Keratinocyte (primary cell): ENCODE measurements at regions not wholly inside any gene's neighbourhood (a gene's known extent, or its start where the extent isn't known, plus 50 kb on each side); places are given as distances from the start of the nearest gene placed in this dataset.
A peak's percentile ranks its signal among the peaks of the same experiment; 100 is the strongest.

Source experiments
- DNase-seq: peaks from one replicate; pipeline ENCODE4 v3.0.0-alpha.2; 2011; ENCODE audit warnings: low read depth, missing footprints, low spot score
- FAIRE-seq: peaks from 2 replicates; lab custom pipeline; 2011; peaks lifted over from hg19 to GRCh38; lab: Jason Lieb, UNC
- H2AFZ ChIP-seq: 2 replicates; pipeline ENCODE4 v1.6.0; 2012; ENCODE audit warnings: low read length, control low read depth, inconsistent platforms; ENCODE audit not compliant: control insufficient read depth
- H3K27ac ChIP-seq: 2 replicates; pipeline ENCODE4 v1.5.1; 2011; ENCODE audit warnings: low read length; ENCODE audit not compliant: control insufficient read depth, insufficient read depth
- H3K27me3 ChIP-seq: 3 replicates; pipeline ENCODE4 v1.6.0; 2011; ENCODE audit warnings: low read length; ENCODE audit not compliant: control insufficient read depth, insufficient read depth; ENCODE audit errors: extremely low read depth
- H3K36me3 ChIP-seq, 2 experiments: 2 replicates in 1 of 2; 3 replicates in 1 of 2; pipeline ENCODE4 v1.5.1; 2011; ENCODE audit warnings: low read length in 2 of 2, mild to moderate bottlenecking in 1 of 2; ENCODE audit not compliant: control insufficient read depth in 2 of 2, insufficient read depth in 2 of 2; ENCODE audit errors: extremely low read depth in 1 of 2
- H3K4me1 ChIP-seq: 3 replicates; pipeline ENCODE4 v1.5.1; 2011; ENCODE audit warnings: low read length; ENCODE audit not compliant: control insufficient read depth, insufficient read depth; ENCODE audit errors: extremely low read depth
- H3K4me2 ChIP-seq: 3 replicates; pipeline ENCODE4 v1.6.0; 2011; ENCODE audit warnings: low read depth, low read length; ENCODE audit not compliant: control insufficient read depth, insufficient read depth; ENCODE audit errors: extremely low read depth
- H3K4me3 ChIP-seq, 3 experiments: fragments of 200-600 bp in 1 of 3; sonication (generic) in 1 of 3; 2 replicates in 2 of 3; 3 replicates in 1 of 3; pipeline ENCODE4 v1.5.1; 2011 to 2016; ENCODE audit warnings: low read length in 3 of 3, mild to moderate bottlenecking in 3 of 3, control low read depth in 2 of 3, inconsistent platforms in 1 of 3, low read depth in 1 of 3, mixed read lengths in 1 of 3, mixed run types in 1 of 3, moderate library complexity in 1 of 3; ENCODE audit not compliant: control insufficient read depth in 2 of 3, insufficient read depth in 2 of 3; ENCODE audit errors: extremely low read depth in 1 of 3
- H3K79me2 ChIP-seq: 2 replicates; pipeline ENCODE4 v1.6.0; 2012; ENCODE audit warnings: low read length; ENCODE audit not compliant: control insufficient read depth, insufficient read depth
- H3K9ac ChIP-seq: 3 replicates; pipeline ENCODE4 v1.6.0; 2011; ENCODE audit warnings: low read length; ENCODE audit not compliant: control insufficient read depth, insufficient read depth; ENCODE audit errors: extremely low read depth
- H3K9me1 ChIP-seq: 3 replicates; pipeline ENCODE4 v1.6.0; 2011; ENCODE audit warnings: low read length; ENCODE audit not compliant: control insufficient read depth, insufficient read depth; ENCODE audit errors: extremely low read depth
- H3K9me3 ChIP-seq: 2 replicates; pipeline ENCODE4 v1.5.1; 2012; ENCODE audit warnings: low read depth, low read length; ENCODE audit not compliant: control insufficient read depth
- H4K20me1 ChIP-seq: 3 replicates; pipeline ENCODE4 v1.6.0; 2011; ENCODE audit warnings: low read length; ENCODE audit not compliant: control insufficient read depth, insufficient read depth; ENCODE audit errors: extremely low read depth
- CTCF ChIP-seq, 3 experiments: IDR thresholded peaks in 1 of 3; conservative IDR thresholded peaks in 1 of 3; optimal IDR thresholded peaks in 1 of 3; 2 replicates in 2 of 3; 3 replicates in 1 of 3; pipeline versions ENCODE3 to v1.5.1; 2011; ENCODE audit warnings: low read length in 3 of 3, mild to moderate bottlenecking in 3 of 3, moderate library complexity in 2 of 3, control low read depth in 1 of 3, inconsistent platforms in 1 of 3; ENCODE audit not compliant: insufficient read depth in 2 of 3; ENCODE audit errors: extremely low read depth in 1 of 3
- EZH2 ChIP-seq: IDR thresholded peaks from one replicate; pipeline ENCODE4 v1.6.1; 2012; ENCODE audit warnings: inconsistent platforms, mild to moderate bottlenecking, low read length, moderate library complexity
- dilution Hi-C: fragments of 300-500 bp; cut with MboI; formaldehyde crosslinking; loops from one replicate; pipeline ENCODE4 v1.7.0; 2020; ENCODE audit warnings: low sequenced_read_pairs; ENCODE audit not compliant: extremely low pct_ligation_motif_present

GRCh38 chr15:38626443-38627050, 61.9 kb upstream of the RASGRP1 start:
- H3K9me3 ChIP-seq: no peaks in the 10 kb centered on the region
- H3K36me3 ChIP-seq: no peaks in the 10 kb centered on the region
- no peak overlapping the region for H3K9ac ChIP-seq
- TF ChIP-seq CTCF (optimal IDR thresholded peaks at IDR 0.05 in 1 of 3, IDR thresholded peaks at IDR 0.05 in 1 of 3, conservative IDR thresholded peaks at IDR 0.05 in 1 of 3; ENCODE audit: extremely low read depth in 1 of 3, insufficient read depth in 2 of 3, low read length in 3 of 3) (no peak), EZH2 (no peak)
- H4K20me1 ChIP-seq: no peaks in the 10 kb centered on the region
- dilution Hi-C loops: no loop called here
- no peaks in the 10 kb centered on the region for H3K4me1 ChIP-seq
- DNase-seq: no peak
- H3K4me3 ChIP-seq: no peak overlapping the region
- FAIRE-seq: no peak
- no peak overlapping the region for H2AFZ ChIP-seq
- H3K9me1 ChIP-seq: no peaks in the 10 kb centered on the region
- no peaks in the 10 kb centered on the region for H3K79me2 ChIP-seq
- no peak overlapping the region for H3K27ac ChIP-seq
- H3K4me2 ChIP-seq: no peak overlapping the region
- peaks cover 3% of the 10 kb centered on the region for H3K27me3 ChIP-seq

- H3K4me2 ChIP-seq: no peak overlapping the region
- H3K9me3 ChIP-seq: no peaks in the 10 kb centered on the region
- dilution Hi-C loops: no loop called here
- H2AFZ ChIP-seq: no peak overlapping the region
- no peak overlapping the region for H3K4me3 ChIP-seq
- H3K79me2 ChIP-seq: no peaks in the 10 kb centered on the region
- H4K20me1 ChIP-seq: no peaks in the 10 kb centered on the region
- FAIRE-seq (no peak), DNase-seq (no peak)
- H3K9me1 ChIP-seq: no peaks in the 10 kb centered on the region
- H3K36me3 ChIP-seq: no peaks in the 10 kb centered on the region
- TF ChIP-seq CTCF (optimal IDR thresholded peaks at IDR 0.05 in 1 of 3, IDR thresholded peaks at IDR 0.05 in 1 of 3, conservative IDR thresholded peaks at IDR 0.05 in 1 of 3; ENCODE audit: extremely low read depth in 1 of 3, insufficient read depth in 2 of 3, low read length in 3 of 3): peak in 1 of 3 experiments; percentile 43
- no peak for TF ChIP-seq EZH2
- no peaks in the 10 kb centered on the region for H3K4me1 ChIP-seq
- no peak overlapping the region for H3K9ac ChIP-seq
- peaks cover 9% of the 10 kb centered on the region for H3K27me3 ChIP-seq
- H3K27ac ChIP-seq: no peak overlapping the region
Measured at GRCh38 chr15:38627689-38628277, 63.2 kb upstream of the RASGRP1 start.
